H9 (cell line): ENCODE measurements at regions not wholly inside any gene's neighbourhood (a gene's known extent, or its start where the extent isn't known, plus 50 kb on each side); places are given as distances from the start of the nearest gene placed in this dataset.

Source experiments
- DNase-seq: peaks from one replicate; pipeline ENCODE4 v3.0.0-alpha.2; 2017
- H2AFZ ChIP-seq: one replicate; pipeline ENCODE4 v1.6.1; 2013; ENCODE audit warnings: mild to moderate bottlenecking, low read length, control low read depth, moderate library complexity
- H2AK5ac ChIP-seq: 2 replicates; pipeline ENCODE4 v1.6.1; 2013; ENCODE audit warnings: low read length, control low read depth, mixed read lengths; ENCODE audit not compliant: insufficient read length
- H2BK120ac ChIP-seq: one replicate; pipeline ENCODE4 v1.6.1; 2013; ENCODE audit warnings: low read depth, mild to moderate bottlenecking, low read length, control low read depth, inconsistent platforms; ENCODE audit not compliant: poor library complexity, severe bottlenecking
- H2BK12ac ChIP-seq: 2 replicates; pipeline ENCODE4 v1.6.1; 2013; ENCODE audit warnings: low read length, control low read depth, mixed read lengths, low read depth; ENCODE audit not compliant: insufficient read length
- H2BK15ac ChIP-seq: 2 replicates; pipeline ENCODE4 v1.6.1; 2013; ENCODE audit warnings: low read depth, low read length, control low read depth
- H2BK20ac ChIP-seq: one replicate; pipeline ENCODE4 v1.6.1; 2013; ENCODE audit warnings: low read depth, mild to moderate bottlenecking, low read length, control low read depth, inconsistent platforms; ENCODE audit not compliant: poor library complexity, severe bottlenecking
- H2BK5ac ChIP-seq: 2 replicates; pipeline ENCODE4 v1.6.1; 2013; ENCODE audit warnings: low read length, control low read depth, mixed read lengths; ENCODE audit not compliant: insufficient read length
- H3K14ac ChIP-seq: 2 replicates; pipeline ENCODE4 v1.6.1; 2013; ENCODE audit warnings: low read length, control low read depth; ENCODE audit not compliant: insufficient read depth
- H3K18ac ChIP-seq: 2 replicates; pipeline ENCODE4 v1.6.1; 2013; ENCODE audit warnings: low read depth, mild to moderate bottlenecking, mixed read lengths, low read length, control low read depth; ENCODE audit not compliant: insufficient read length
- H3K23ac ChIP-seq: 2 replicates; pipeline ENCODE4 v1.6.1; 2013; ENCODE audit warnings: low read length, control low read depth, mixed read lengths, low read depth; ENCODE audit not compliant: insufficient read length
- H3K23me2 ChIP-seq: 2 replicates; pipeline ENCODE4 v1.6.1; 2013; ENCODE audit warnings: low read depth, mild to moderate bottlenecking, mixed read lengths, low read length, control low read depth; ENCODE audit not compliant: insufficient read length, poor library complexity, severe bottlenecking
- H3K27ac ChIP-seq: 2 replicates; pipeline ENCODE4 v1.5.1; 2013; ENCODE audit warnings: low read length, control low read depth, mixed read lengths, low read depth; ENCODE audit not compliant: insufficient read length
- H3K27me3 ChIP-seq: 2 replicates; pipeline ENCODE4 v1.6.1; 2013; ENCODE audit warnings: low read length, control low read depth, inconsistent platforms; ENCODE audit not compliant: insufficient read depth
- H3K4ac ChIP-seq: 2 replicates; pipeline ENCODE4 v1.6.1; 2013; ENCODE audit warnings: low read depth, mild to moderate bottlenecking, control low read depth, inconsistent platforms, low read length, moderate library complexity
- H3K4me1 ChIP-seq: 2 replicates; pipeline ENCODE4 v1.6.1; 2013; ENCODE audit warnings: low read length, control low read depth, inconsistent platforms; ENCODE audit not compliant: insufficient read depth
- H3K4me2 ChIP-seq: 2 replicates; pipeline ENCODE4 v1.6.1; 2013; ENCODE audit warnings: low read length, control low read depth, mixed read lengths; ENCODE audit not compliant: insufficient read length, insufficient read depth
- H3K56ac ChIP-seq: 2 replicates; pipeline ENCODE4 v1.6.1; 2013; ENCODE audit warnings: low read depth, mild to moderate bottlenecking, mixed read lengths, low read length, control low read depth; ENCODE audit not compliant: insufficient read length
- H3K79me1 ChIP-seq: 2 replicates; pipeline ENCODE4 v1.6.1; 2013; ENCODE audit warnings: low read depth, mild to moderate bottlenecking, moderate library complexity, low read length, control low read depth, inconsistent platforms; ENCODE audit not compliant: insufficient read depth, poor library complexity, severe bottlenecking
- H3K79me2 ChIP-seq: 2 replicates; pipeline ENCODE4 v1.6.1; 2013; ENCODE audit warnings: low read length, control low read depth, inconsistent platforms; ENCODE audit not compliant: insufficient read depth
- H3K9ac ChIP-seq: 2 replicates; pipeline ENCODE4 v1.6.1; 2013; ENCODE audit warnings: low read length, control low read depth, mixed read lengths; ENCODE audit not compliant: insufficient read length; ENCODE audit errors: extremely low read depth
- H3K9me3 ChIP-seq: one replicate; pipeline ENCODE4 v1.6.1; 2013; ENCODE audit warnings: low read depth, low read length, inconsistent platforms; ENCODE audit not compliant: control insufficient read depth
- H3T11ph ChIP-seq: one replicate; pipeline ENCODE4 v1.6.1; 2013; ENCODE audit warnings: mild to moderate bottlenecking, low read length, control low read depth, inconsistent platforms
- H4K20me1 ChIP-seq: one replicate; pipeline ENCODE4 v1.6.1; 2013; ENCODE audit not compliant: control insufficient read depth, insufficient read length, insufficient read depth
- H4K5ac ChIP-seq: 2 replicates; pipeline ENCODE4 v1.6.1; 2013; ENCODE audit warnings: low read depth, mild to moderate bottlenecking, mixed read lengths, low read length, control low read depth; ENCODE audit not compliant: insufficient read length
- H4K8ac ChIP-seq: replicated peaks from 2 replicates; pipeline ENCODE4 v1.6.1; 2013; ENCODE audit warnings: low read length, control low read depth, mixed read lengths, low read depth; ENCODE audit not compliant: insufficient read length
- H4K91ac ChIP-seq: 2 replicates; pipeline ENCODE4 v1.6.1; 2013; ENCODE audit warnings: low read depth, mild to moderate bottlenecking, moderate library complexity, mixed read lengths, low read length, control low read depth; ENCODE audit not compliant: insufficient read length
- H3K27ac Mint-ChIP-seq, 3 experiments: 2 replicates in 2 of 3; 3 replicates in 1 of 3; pipeline ENCODE4 v1.8.0; 2020 to 2021; ENCODE audit warnings: mixed read lengths in 3 of 3, mild to moderate bottlenecking in 1 of 3, moderate library complexity in 1 of 3
- H3K27me3 Mint-ChIP-seq: 2 replicates; pipeline ENCODE4 v1.8.0; 2021; ENCODE audit warnings: low read depth, mild to moderate bottlenecking, moderate library complexity, mixed read lengths
- H3K36me3 Mint-ChIP-seq, 3 experiments: 2 replicates in 2 of 3; 3 replicates in 1 of 3; pipeline ENCODE4 v1.8.0; 2020 to 2021; ENCODE audit warnings: low read depth in 3 of 3, mixed read lengths in 3 of 3; ENCODE audit not compliant: insufficient read depth in 1 of 3
- H3K4me1 Mint-ChIP-seq, 2 experiments: 2 replicates each; pipeline ENCODE4 v1.8.0; 2020; ENCODE audit warnings: mixed read lengths in 2 of 2
- H3K4me3 Mint-ChIP-seq, 2 experiments: 2 replicates in 1 of 2; 3 replicates in 1 of 2; pipeline ENCODE4 v1.8.0; 2020 to 2021; ENCODE audit warnings: mild to moderate bottlenecking in 2 of 2, mixed read lengths in 2 of 2, moderate library complexity in 1 of 2
- H3K9me3 Mint-ChIP-seq, 2 experiments: 2 replicates in 1 of 2; 3 replicates in 1 of 2; pipeline ENCODE4 v1.8.0; 2020; ENCODE audit warnings: mild to moderate bottlenecking in 2 of 2, mixed read lengths in 2 of 2, moderate library complexity in 1 of 2
- CTCF ChIP-seq: fragments of 200-600 bp; sonication (generic); conservative IDR thresholded peaks from 3 replicates; pipeline ENCODE4 v1.8.0; 2021; ENCODE audit warnings: antibody characterized with exemption, mild to moderate bottlenecking
- WGBS: extraction: QIAGEN DNeasy Blood & Tissue Kit; methylation state at CpG from one replicate; pipeline ENCODE4 v1.1.7; 2013; ENCODE audit warnings: missing lambda C conversion rate, low lambda C conversion rate, mixed read lengths; ENCODE audit not compliant: insufficient read length; ENCODE audit errors: extremely low coverage; 5-methylcytosine and 5-hydroxymethylcytosine counted together

DNA sequence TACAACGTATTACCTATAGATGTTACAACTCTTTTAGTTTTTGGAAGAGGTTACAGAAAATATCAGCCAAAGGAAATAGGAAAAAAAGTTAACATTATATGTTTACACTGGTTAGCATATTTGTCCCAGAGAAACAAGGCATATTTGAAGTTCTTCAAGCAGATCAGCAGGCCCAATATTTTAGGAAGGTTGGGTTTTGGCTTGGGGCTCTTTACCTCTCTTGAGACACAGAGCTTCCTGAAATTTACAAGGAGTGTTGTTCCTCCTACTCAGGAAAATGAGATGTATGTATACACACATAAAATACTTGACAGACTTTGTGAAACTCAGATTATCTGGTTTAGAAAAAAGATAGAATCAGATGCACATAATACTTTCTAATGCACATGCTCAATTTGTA lies 323.6 kb downstream of the HGF start:
- Histone ChIP-seq H3T11ph (no peak overlapping the region), H2BK5ac (no peak overlapping the region), H4K20me1 (no peaks in the 10 kb centered on the region), H2BK12ac (no peak overlapping the region), H3K27me3 (no peaks in the 10 kb centered on the region), H3K27ac (no peak overlapping the region), H2AFZ (no peak overlapping the region), H3K56ac (no peak overlapping the region), H3K4me2 (no peak overlapping the region), H3K23me2 (no peaks in the 10 kb centered on the region), H3K23ac (no peak overlapping the region), H2BK15ac (no peak overlapping the region), H4K8ac (no peak overlapping the region), H3K9ac (no peak overlapping the region), H3K79me2 (no peaks in the 10 kb centered on the region), H3K4ac (no peak overlapping the region), H3K9me3 (no peaks in the 10 kb centered on the region), H4K5ac (no peak overlapping the region), H3K18ac (no peak overlapping the region), H3K14ac (no peak overlapping the region), H4K91ac (no peak overlapping the region), H3K79me1 (no peaks in the 10 kb centered on the region), H2AK5ac (no peak overlapping the region), H2BK20ac (no peak overlapping the region), H3K4me1 (no peaks in the 10 kb centered on the region), H2BK120ac (no peak overlapping the region)
- Mint-ChIP-seq H3K27ac (no peak overlapping the region), H3K4me3 (no peak overlapping the region), H3K9me3 (no peaks in the 10 kb centered on the region), H3K36me3 (no peaks in the 10 kb centered on the region), H3K4me1 (no peaks in the 10 kb centered on the region), H3K27me3 (no peaks in the 10 kb centered on the region)
- no CpG with 5 or more reads among the region's 1 CpG for WGBS
- DNase-seq: no peak
- no peak for TF ChIP-seq CTCF
